HUES48 (cell line): ENCODE measurements at regions not wholly inside any gene's neighbourhood (a gene's known extent, or its start where the extent isn't known, plus 50 kb on each side); places are given as distances from the start of the nearest gene placed in this dataset.

Experiments
- H3K27ac ChIP-seq: one replicate; pipeline ENCODE4 v1.7.0; 2013; ENCODE audit warnings: low read depth, low read length, inconsistent platforms
- H3K27me3 ChIP-seq: 2 replicates; pipeline ENCODE4 v1.6.1; 2013; ENCODE audit warnings: mild to moderate bottlenecking, low read length; ENCODE audit not compliant: control insufficient read depth, insufficient read depth
- H3K36me3 ChIP-seq: 2 replicates; pipeline ENCODE4 v1.6.1; 2013; ENCODE audit warnings: low read length; ENCODE audit not compliant: control insufficient read depth, insufficient read depth
- H3K4me1 ChIP-seq: 2 replicates; pipeline ENCODE4 v1.6.1; 2013; ENCODE audit warnings: mild to moderate bottlenecking, low read length; ENCODE audit not compliant: control insufficient read depth, insufficient read depth
- H3K4me3 ChIP-seq: 2 replicates; pipeline ENCODE4 v1.5.1; 2013; ENCODE audit warnings: mild to moderate bottlenecking, low read depth, low read length
- H3K9ac ChIP-seq: 2 replicates; pipeline ENCODE4 v1.6.1; 2013; ENCODE audit warnings: mild to moderate bottlenecking, low read depth, low read length, moderate library complexity
- H3K9me3 ChIP-seq: 2 replicates; pipeline ENCODE4 v1.6.1; 2013; ENCODE audit warnings: low read length; ENCODE audit not compliant: control insufficient read depth, insufficient read depth

GRCh38 chr18:40738321-40738880, 1216.6 kb upstream of the PIK3C3 start:
- no peak overlapping the region for H3K27ac ChIP-seq

GRCh38 chr18:40708726-40709125, 1246.3 kb upstream of the PIK3C3 start:
- H3K27ac ChIP-seq = no peak overlapping the region
- H3K4me3 ChIP-seq = no peak overlapping the region
- no peaks in the 10 kb centered on the region for H3K36me3 ChIP-seq
- H3K9me3 ChIP-seq = no peaks in the 10 kb centered on the region
- H3K27me3 ChIP-seq = no peaks in the 10 kb centered on the region
- no peak overlapping the region for H3K9ac ChIP-seq
- peaks cover 6% of the 10 kb centered on the region; the same call in 1 of the 2 replicates for H3K4me1 ChIP-seq

More at GRCh38 chr18:40738321-40738880, 1216.6 kb upstream of the PIK3C3 start:
- no peak overlapping the region for H3K9ac ChIP-seq
- no peaks in the 10 kb centered on the region for H3K36me3 ChIP-seq
- H3K27me3 ChIP-seq = no peaks in the 10 kb centered on the region
- H3K4me1 ChIP-seq = peaks cover 8% of the 10 kb centered on the region
- no peaks in the 10 kb centered on the region for H3K9me3 ChIP-seq
- no peak overlapping the region for H3K4me3 ChIP-seq

GRCh38 chr18:40707797-40708196, 1247.2 kb upstream of the PIK3C3 start:
- Histone ChIP-seq H3K4me1 (peaks cover 6% of the 10 kb centered on the region; the same call in 1 of the 2 replicates), H3K9ac (no peak overlapping the region), H3K9me3 (no peaks in the 10 kb centered on the region), H3K4me3 (no peak overlapping the region), H3K36me3 (no peaks in the 10 kb centered on the region), H3K27me3 (no peaks in the 10 kb centered on the region), H3K27ac (no peak overlapping the region)

DNA sequence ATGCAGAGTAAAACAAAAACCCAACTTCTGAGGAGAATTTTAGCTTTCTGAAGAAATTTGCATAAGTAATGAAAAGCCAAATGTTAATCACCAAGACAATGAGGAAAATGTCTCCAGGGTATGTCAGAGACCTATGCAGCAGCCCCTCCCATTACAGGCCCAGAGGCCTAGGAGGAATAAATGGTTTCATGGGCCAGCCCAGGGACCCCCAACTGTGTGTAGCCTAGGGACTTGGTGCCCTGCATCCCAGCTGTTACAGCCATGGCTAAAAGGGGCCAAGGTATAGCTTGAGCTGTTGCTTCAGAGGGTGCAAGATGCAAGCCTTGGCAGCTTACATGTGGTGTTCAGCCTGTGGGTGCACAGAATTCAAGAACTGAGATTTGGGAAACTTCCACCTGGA, 1256.9 kb upstream of the PIK3C3 start:
- H3K27ac ChIP-seq = no peak overlapping the region
- peaks cover 15% of the 10 kb centered on the region for H3K9me3 ChIP-seq
- H3K9ac ChIP-seq = no peak overlapping the region
- H3K27me3 ChIP-seq = no peaks in the 10 kb centered on the region
- H3K36me3 ChIP-seq = no peaks in the 10 kb centered on the region
- no peaks in the 10 kb centered on the region for H3K4me1 ChIP-seq
- no peak overlapping the region for H3K4me3 ChIP-seq

DNA sequence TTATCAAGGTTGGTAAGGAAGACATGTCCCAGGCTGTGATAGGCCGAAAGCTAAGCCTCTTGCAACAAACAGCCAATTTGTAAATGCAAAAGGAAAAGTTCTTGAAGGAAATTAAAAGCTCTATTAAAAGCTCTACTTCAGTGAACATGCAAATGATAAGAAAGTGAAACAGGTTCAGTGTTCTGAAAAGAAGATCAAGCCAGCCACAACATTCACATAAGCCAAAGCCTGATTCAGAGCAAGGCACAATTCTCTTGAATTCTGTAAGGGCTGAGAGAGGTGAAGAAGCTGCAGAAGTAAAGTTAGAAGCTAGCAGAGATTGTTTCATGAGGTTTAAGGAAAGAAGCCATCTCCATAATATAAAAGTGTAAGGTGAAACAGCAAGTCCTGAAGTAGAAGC, 1259.5 kb upstream of the PIK3C3 start:
- Histone ChIP-seq H3K9me3 (peaks cover 15% of the 10 kb centered on the region), H3K4me1 (no peaks in the 10 kb centered on the region), H3K9ac (no peak overlapping the region), H3K27me3 (no peaks in the 10 kb centered on the region), H3K36me3 (no peaks in the 10 kb centered on the region), H3K4me3 (no peak overlapping the region), H3K27ac (no peak overlapping the region)

- no peak overlapping the region for H3K27ac ChIP-seq
- no peaks in the 10 kb centered on the region for H3K4me1 ChIP-seq
- no peak overlapping the region for H3K9ac ChIP-seq
- no peaks in the 10 kb centered on the region for H3K36me3 ChIP-seq
- H3K4me3 ChIP-seq = no peak overlapping the region
- no peaks in the 10 kb centered on the region for H3K27me3 ChIP-seq
- no peaks in the 10 kb centered on the region; the same call in 1 of the 2 replicates for H3K9me3 ChIP-seq
Observed at GRCh38 chr18:40692871-40693270, 1262.2 kb upstream of the PIK3C3 start.

DNA sequence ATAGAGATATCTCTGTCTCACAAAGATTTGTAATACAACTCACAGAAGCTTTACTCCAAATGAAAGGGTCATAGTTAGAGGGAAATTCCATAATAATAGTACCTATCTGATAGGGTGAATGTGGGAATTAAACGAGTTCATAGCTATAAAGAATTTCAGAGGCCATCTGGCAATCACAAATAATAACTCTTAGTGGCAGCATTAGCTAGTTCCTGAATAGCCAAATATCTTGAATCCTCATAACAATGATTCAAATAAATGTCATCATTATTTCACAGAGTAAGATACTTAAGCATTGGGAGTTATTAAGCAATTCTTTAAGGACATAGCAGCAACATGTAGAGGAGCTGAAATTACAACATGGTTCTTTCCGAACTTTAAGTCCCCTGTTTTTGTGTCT, 1265.0 kb upstream of the PIK3C3 start:
- no peak overlapping the region for H3K4me3 ChIP-seq
- H3K27me3 ChIP-seq = no peaks in the 10 kb centered on the region
- no peaks in the 10 kb centered on the region for H3K36me3 ChIP-seq
- H3K4me1 ChIP-seq = peaks cover 3% of the 10 kb centered on the region; the same call in 1 of the 2 replicates
- no peak overlapping the region for H3K9ac ChIP-seq
- H3K9me3 ChIP-seq = no peaks in the 10 kb centered on the region
- H3K27ac ChIP-seq = no peak overlapping the region

DNA sequence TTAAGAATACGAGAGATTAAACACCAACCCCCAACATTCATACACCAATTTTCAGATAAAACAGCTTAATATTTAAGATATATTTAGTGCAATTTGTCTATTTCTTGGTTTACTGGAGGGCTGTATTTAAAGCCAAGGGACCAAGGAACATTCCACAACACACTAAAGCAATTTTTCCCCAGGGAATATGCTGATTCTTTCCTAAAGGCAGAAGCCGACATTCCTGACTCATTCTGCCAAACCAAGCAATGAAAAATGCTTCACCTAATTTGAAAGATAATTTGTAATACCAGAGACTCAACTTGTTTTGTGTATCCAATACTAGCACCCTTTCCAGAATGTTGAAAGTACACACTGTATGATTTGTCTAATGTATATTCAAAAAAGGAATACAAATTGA, 1267.6 kb upstream of the PIK3C3 start:
- Histone ChIP-seq H3K9me3 (no peaks in the 10 kb centered on the region), H3K36me3 (no peaks in the 10 kb centered on the region), H3K9ac (no peak overlapping the region)

GRCh38 chr18:40686836-40687235, 1268.2 kb upstream of the PIK3C3 start:
- Histone ChIP-seq H3K27me3 (no peaks in the 10 kb centered on the region), H3K9me3 (no peaks in the 10 kb centered on the region), H3K4me1 (peaks cover 3% of the 10 kb centered on the region; the same call in 1 of the 2 replicates), H3K27ac (no peak overlapping the region), H3K9ac (no peak overlapping the region), H3K36me3 (no peaks in the 10 kb centered on the region), H3K4me3 (no peak overlapping the region)

More for the DNA sequence above, 1267.6 kb upstream of the PIK3C3 start:
- H3K27ac ChIP-seq = no peak overlapping the region
- H3K4me1 ChIP-seq = peaks cover 3% of the 10 kb centered on the region; the same call in 1 of the 2 replicates
- H3K4me3 ChIP-seq = no peak overlapping the region
- H3K27me3 ChIP-seq = no peaks in the 10 kb centered on the region

DNA sequence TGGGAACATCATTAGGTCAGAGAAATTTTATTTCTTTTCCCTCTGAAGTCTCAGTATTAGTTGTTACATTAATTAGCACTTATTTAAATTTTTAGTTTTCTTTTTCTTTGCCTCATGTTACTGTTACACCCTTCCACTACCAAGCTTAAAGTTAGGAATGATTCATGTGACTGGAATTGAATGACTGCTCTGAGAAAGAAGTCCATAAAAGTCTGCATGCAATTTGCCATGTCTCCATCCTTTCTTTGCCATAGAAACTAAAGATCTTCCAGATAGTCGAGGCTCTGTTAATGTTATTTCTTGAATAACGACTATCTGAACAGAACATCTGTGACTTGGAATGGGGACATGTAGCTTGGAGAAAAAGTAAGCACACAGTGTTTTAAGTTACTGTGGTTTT, 1269.8 kb upstream of the PIK3C3 start:
- Histone ChIP-seq H3K4me3 (no peak overlapping the region), H3K27me3 (no peaks in the 10 kb centered on the region), H3K4me1 (peaks cover 3% of the 10 kb centered on the region; the same call in 1 of the 2 replicates), H3K9me3 (no peaks in the 10 kb centered on the region), H3K36me3 (no peaks in the 10 kb centered on the region), H3K9ac (no peak overlapping the region), H3K27ac (no peak overlapping the region)

DNA sequence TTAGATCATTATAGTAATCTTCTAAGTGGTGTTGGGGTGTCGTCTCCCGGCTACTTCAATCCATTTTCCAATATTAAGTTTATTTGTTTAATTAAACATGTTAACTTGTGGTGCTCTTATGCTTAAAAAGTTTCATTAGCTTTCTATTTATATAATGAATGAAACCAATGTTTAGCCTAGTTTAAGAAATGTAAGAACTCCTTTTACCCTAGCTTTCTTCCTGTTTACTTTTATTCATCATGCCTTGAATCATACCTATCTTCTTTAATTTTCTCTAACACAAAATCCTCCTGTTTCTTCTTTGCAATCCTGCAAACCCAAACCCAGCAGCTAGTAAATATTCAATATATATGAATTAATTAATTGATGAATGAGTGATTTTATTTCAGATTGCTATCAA, 1276.7 kb upstream of the PIK3C3 start:
- Histone ChIP-seq H3K36me3 (no peaks in the 10 kb centered on the region), H3K4me3 (no peak overlapping the region), H3K9me3 (no peaks in the 10 kb centered on the region), H3K27ac (no peak overlapping the region), H3K9ac (no peak overlapping the region), H3K27me3 (no peaks in the 10 kb centered on the region), H3K4me1 (no peaks in the 10 kb centered on the region)
